HCT116 (cell line): ENCODE measurements at regions not wholly inside any gene's neighbourhood (a gene's known extent, or its start where the extent isn't known, plus 50 kb on each side); places are given as distances from the start of the nearest gene placed in this dataset.

Experiments
- ATAC-seq: fragments of 200-7000 bp; cut with Tn5 transposase; 2 replicates; pipeline ENCODE4 v1.9.1; 2020; ENCODE audit warnings: mild to moderate bottlenecking, moderate library complexity
- BruUV-seq: library from RNA; stranded (reverse); fragments of 400-500 nt; replicated peaks from 2 replicates; lab custom pipeline; 2021; lab: Mats Ljungman, UMichigan
- CTCF ChIA-PET: fragments of 300-600 bp; sonication (Branson Sonifier 250); formaldehyde crosslinking; loops from one replicate; lab custom pipeline; 2021; ENCODE audit warnings: antibody characterized with exemption; lab: Charles Lee
- POLR2A ChIA-PET: fragments of 300-600, 350-600 bp; sonication (Branson Sonifier 250); formaldehyde crosslinking; loops from one replicate; lab custom pipeline; 2021; ENCODE audit warnings: antibody characterized with exemption; lab: Charles Lee
- RAD21 ChIA-PET, 2 experiments: fragments of 300-600 bp; sonication (Branson Sonifier 250); formaldehyde crosslinking; loops; one replicate each; lab custom pipeline; 2023; ENCODE audit warnings: low total read pairs in 2 of 2; ENCODE audit not compliant: uncharacterized antibody in 2 of 2, unreplicated experiment in 2 of 2, low non-redundant PET in 1 of 2; lab: Charles Lee
- DNase-seq: peaks from one replicate; pipeline ENCODE4 v3.0.0-alpha.2; 2010; ENCODE audit warnings: low read depth, low spot score
- H2AFZ ChIP-seq: fragments of 200-600 bp; shearing (Covaris generic), sonication (generic); 2 replicates; pipeline ENCODE4 v1.6.1; 2017; ENCODE audit warnings: low read depth, mixed run types, mixed read lengths, antibody characterized with exemption, low read length; ENCODE audit not compliant: poor library complexity, severe bottlenecking
- H3K27ac ChIP-seq: 2 replicates; pipeline ENCODE4 v1.5.1; 2012; ENCODE audit warnings: low read depth, low read length
- H3K27me3 ChIP-seq: fragments of 200-600 bp; sonication (generic); 2 replicates; pipeline ENCODE4 v1.6.1; 2016; ENCODE audit warnings: mixed run types, low read length, mixed read lengths; ENCODE audit not compliant: insufficient read depth
- H3K36me3 ChIP-seq, 2 experiments: fragments of 200-500 bp in 1 of 2; fragments of 200-600 bp in 1 of 2; sonication (Bioruptor generic) in 1 of 2; sonication (generic) in 1 of 2; 2 replicates each; pipeline versions ENCODE4 v1.5.1 to v1.6.1; 2014 to 2016; ENCODE audit warnings: low read length in 2 of 2, inconsistent platforms in 1 of 2, mixed read lengths in 1 of 2, mixed run types in 1 of 2; ENCODE audit not compliant: insufficient read depth in 2 of 2, control insufficient read depth in 1 of 2
- H3K4me1 ChIP-seq, 2 experiments: fragments of 200-600 bp in 1 of 2; sonication (generic) in 1 of 2; 2 replicates each; pipeline versions ENCODE4 v1.5.1 to v1.6.1; 2012 to 2017; ENCODE audit warnings: low read length in 2 of 2, inconsistent platforms in 1 of 2, mild to moderate bottlenecking in 1 of 2, mixed read lengths in 1 of 2, mixed run types in 1 of 2, moderate library complexity in 1 of 2; ENCODE audit not compliant: insufficient read depth in 2 of 2, control insufficient read depth in 1 of 2
- H3K4me2 ChIP-seq: fragments of 200-600 bp; sonication (generic); 2 replicates; pipeline ENCODE4 v1.6.1; 2017; ENCODE audit warnings: mixed run types, low read length, mixed read lengths
- H3K4me3 ChIP-seq, 2 experiments: fragments of 200-600 bp in 1 of 2; sonication (generic) in 1 of 2; replicated peaks in 1 of 2; 2 replicates each; pipeline ENCODE4 v1.5.1; 2011 to 2016; ENCODE audit warnings: low read length in 2 of 2, control low read depth in 1 of 2, low read depth in 1 of 2, mild to moderate bottlenecking in 1 of 2, mixed read lengths in 1 of 2, mixed run types in 1 of 2
- H3K79me2 ChIP-seq: fragments of 200-600 bp; sonication (generic); 2 replicates; pipeline ENCODE4 v1.6.1; 2017; ENCODE audit warnings: mild to moderate bottlenecking, mixed run types, low read length, moderate library complexity, mixed read lengths; ENCODE audit not compliant: insufficient read depth
- H3K9ac ChIP-seq: fragments of 200-600 bp; sonication (generic); 2 replicates; pipeline ENCODE4 v1.6.1; 2016; ENCODE audit warnings: low read length, mixed read lengths
- H3K9me2 ChIP-seq: fragments of 200-600 bp; sonication (generic), shearing (Covaris generic); 2 replicates; pipeline ENCODE4 v1.6.1; 2017; ENCODE audit warnings: mixed run types, mild to moderate bottlenecking, moderate library complexity; ENCODE audit not compliant: insufficient read depth
- H3K9me3 ChIP-seq, 2 experiments: fragments of 200-500 bp in 1 of 2; fragments of 200-600 bp in 1 of 2; sonication (Bioruptor generic) in 1 of 2; sonication (generic) in 1 of 2; 2 replicates each; pipeline ENCODE4 v1.6.1; 2014 to 2017; ENCODE audit warnings: low read length in 2 of 2, mixed read lengths in 2 of 2, inconsistent platforms in 1 of 2, low read depth in 1 of 2, mild to moderate bottlenecking in 1 of 2, mixed run types in 1 of 2, moderate library complexity in 1 of 2; ENCODE audit not compliant: control insufficient read depth in 1 of 2, insufficient read depth in 1 of 2
- H4K20me1 ChIP-seq: fragments of 200-600 bp; sonication (generic), shearing (Covaris generic); 2 replicates; pipeline ENCODE4 v1.6.1; 2017; ENCODE audit warnings: mixed run types, mild to moderate bottlenecking, moderate library complexity; ENCODE audit not compliant: insufficient read depth
- CBX3 ChIP-seq: IDR thresholded peaks from 2 replicates; pipeline ENCODE4 v1.6.1; 2012; ENCODE audit warnings: low read depth
- CEBPB ChIP-seq: IDR thresholded peaks from 2 replicates; pipeline ENCODE4 v1.6.1; 2012; ENCODE audit warnings: low read depth
- EGR1 ChIP-seq: IDR thresholded peaks from 2 replicates; pipeline ENCODE4 v1.6.1; 2012; ENCODE audit warnings: low read depth
- ELF1 ChIP-seq: IDR thresholded peaks from 2 replicates; pipeline ENCODE4 v1.6.1; 2012; ENCODE audit warnings: low read depth, borderline replicate concordance
- EZH2phosphoT487 ChIP-seq: fragments of 200-600 bp; IDR thresholded peaks from 2 replicates; pipeline ENCODE4 v1.6.1; 2018; ENCODE audit warnings: antibody characterized with exemption, borderline replicate concordance
- FOSL1 ChIP-seq: IDR thresholded peaks from 2 replicates; pipeline ENCODE4 v1.6.1; 2012; ENCODE audit warnings: low read depth
- JUND ChIP-seq: IDR thresholded peaks from 2 replicates; pipeline ENCODE4 v1.6.1; 2012
- POLR2A ChIP-seq: IDR thresholded peaks from 2 replicates; pipeline ENCODE4 v1.7.0; 2011; ENCODE audit warnings: borderline replicate concordance; ENCODE audit not compliant: insufficient read depth, insufficient read length; ENCODE audit errors: extremely low read depth
- POLR2AphosphoS5 ChIP-seq: IDR thresholded peaks from 2 replicates; pipeline ENCODE4 v1.6.1; 2011; ENCODE audit warnings: mild to moderate bottlenecking, low read depth, low read length, moderate library complexity
- RAD21 ChIP-seq: IDR thresholded peaks from 2 replicates; pipeline ENCODE4 v1.6.1; 2012; ENCODE audit warnings: low read depth, mild to moderate bottlenecking
- SIN3A ChIP-seq: IDR thresholded peaks from 2 replicates; pipeline ENCODE4 v1.6.1; 2012; ENCODE audit warnings: low read depth
- SRF ChIP-seq: IDR thresholded peaks from 2 replicates; pipeline ENCODE4 v1.6.1; 2012; ENCODE audit warnings: low read depth
- TCF7L2 ChIP-seq: IDR thresholded peaks from 2 replicates; pipeline ENCODE4 v1.7.0; 2011; ENCODE audit warnings: borderline replicate concordance, inconsistent platforms; ENCODE audit not compliant: insufficient read depth, insufficient read length; ENCODE audit errors: extremely low read depth
- YY1 ChIP-seq: IDR thresholded peaks from 2 replicates; pipeline ENCODE4 v1.6.1; 2011; ENCODE audit warnings: low read length, low read depth, moderate library complexity, mild to moderate bottlenecking; ENCODE audit not compliant: insufficient replicate concordance; ENCODE audit errors: extremely low read depth
- ZFX ChIP-seq: fragments of 450-650 bp; IDR thresholded peaks from 2 replicates; pipeline ENCODE4 v1.6.1; 2017
- intact Hi-C: fragments of 100-400 bp; cut with micrococcal nuclease; formaldehyde crosslinking; loops from 2 replicates; pipeline ENCODE4 v1.10.0; 2022
- TF ChIP-seq, protein P1 (sequence below), 3 experiments: fragments of 200-600 bp in 1 of 3; sonication (generic) in 1 of 3; IDR thresholded peaks in 2 of 3; conservative IDR thresholded peaks in 1 of 3; 2 replicates each; pipeline ENCODE4 v1.5.1; 2012 to 2017; ENCODE audit warnings: low read depth in 2 of 3, low read length in 2 of 3, antibody characterized with exemption in 1 of 3, borderline replicate concordance in 1 of 3, control low read depth in 1 of 3, mild to moderate bottlenecking in 1 of 3, mixed read lengths in 1 of 3, mixed run types in 1 of 3, moderate library complexity in 1 of 3; ENCODE audit not compliant: insufficient read depth in 1 of 3
- TF ChIP-seq, protein P2 (sequence below): IDR thresholded peaks from 2 replicates; pipeline ENCODE4 v1.6.1; 2012
- TF ChIP-seq, protein P3 (sequence below): IDR thresholded peaks from 2 replicates; pipeline ENCODE4 v1.6.1; 2012
- TF ChIP-seq, protein P4 (sequence below): IDR thresholded peaks from 2 replicates; pipeline ENCODE4 v1.6.1; 2012; ENCODE audit warnings: low read depth

DNA sequence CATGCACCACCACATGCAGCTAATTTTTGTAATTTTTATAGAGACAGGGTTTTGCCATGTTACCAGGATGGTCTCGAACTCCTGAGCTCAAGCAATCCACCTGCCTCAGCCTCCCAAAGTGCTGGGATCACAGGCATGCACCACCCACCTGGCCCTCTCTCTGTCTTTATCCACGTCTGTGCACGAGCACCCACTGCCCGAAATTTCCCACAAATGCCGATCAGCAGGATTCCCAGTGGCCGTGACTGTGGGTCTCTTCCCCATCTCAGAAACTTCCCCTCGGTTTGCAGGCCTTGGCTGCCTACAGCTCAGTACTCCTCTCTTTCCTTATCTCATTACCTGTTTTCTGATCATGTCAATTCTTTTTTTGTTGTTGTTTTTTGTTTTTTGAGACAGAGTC lies 217.3 kb downstream of the TTC32 start:
- TF ChIP-seq TCF7L2 (no peak), YY1 (no peak), EZH2phosphoT487 (no peak), POLR2AphosphoS5 (no peak), ZFX (no peak), JUND (no peak), SIN3A (no peak), FOSL1 (no peak), RAD21 (no peak), SRF (no peak), CBX3 (no peak), CEBPB (no peak), POLR2A (no peak), EGR1 (no peak), ELF1 (no peak)
- TF ChIP-seq, protein P1, sequence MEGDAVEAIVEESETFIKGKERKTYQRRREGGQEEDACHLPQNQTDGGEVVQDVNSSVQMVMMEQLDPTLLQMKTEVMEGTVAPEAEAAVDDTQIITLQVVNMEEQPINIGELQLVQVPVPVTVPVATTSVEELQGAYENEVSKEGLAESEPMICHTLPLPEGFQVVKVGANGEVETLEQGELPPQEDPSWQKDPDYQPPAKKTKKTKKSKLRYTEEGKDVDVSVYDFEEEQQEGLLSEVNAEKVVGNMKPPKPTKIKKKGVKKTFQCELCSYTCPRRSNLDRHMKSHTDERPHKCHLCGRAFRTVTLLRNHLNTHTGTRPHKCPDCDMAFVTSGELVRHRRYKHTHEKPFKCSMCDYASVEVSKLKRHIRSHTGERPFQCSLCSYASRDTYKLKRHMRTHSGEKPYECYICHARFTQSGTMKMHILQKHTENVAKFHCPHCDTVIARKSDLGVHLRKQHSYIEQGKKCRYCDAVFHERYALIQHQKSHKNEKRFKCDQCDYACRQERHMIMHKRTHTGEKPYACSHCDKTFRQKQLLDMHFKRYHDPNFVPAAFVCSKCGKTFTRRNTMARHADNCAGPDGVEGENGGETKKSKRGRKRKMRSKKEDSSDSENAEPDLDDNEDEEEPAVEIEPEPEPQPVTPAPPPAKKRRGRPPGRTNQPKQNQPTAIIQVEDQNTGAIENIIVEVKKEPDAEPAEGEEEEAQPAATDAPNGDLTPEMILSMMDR (IDR thresholded peaks at IDR 0.05 in 2 of 3, conservative IDR thresholded peaks at IDR 0.05 in 1 of 3; ENCODE audit: borderline replicate concordance in 1 of 3, insufficient read depth in 1 of 3, low read depth in 2 of 3, low read length in 2 of 3), result no peak
- TF ChIP-seq, protein P2, sequence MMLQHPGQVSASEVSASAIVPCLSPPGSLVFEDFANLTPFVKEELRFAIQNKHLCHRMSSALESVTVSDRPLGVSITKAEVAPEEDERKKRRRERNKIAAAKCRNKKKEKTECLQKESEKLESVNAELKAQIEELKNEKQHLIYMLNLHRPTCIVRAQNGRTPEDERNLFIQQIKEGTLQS, result no peak
- TF ChIP-seq, protein P3, sequence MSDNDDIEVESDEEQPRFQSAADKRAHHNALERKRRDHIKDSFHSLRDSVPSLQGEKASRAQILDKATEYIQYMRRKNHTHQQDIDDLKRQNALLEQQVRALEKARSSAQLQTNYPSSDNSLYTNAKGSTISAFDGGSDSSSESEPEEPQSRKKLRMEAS, result no peak
- TF ChIP-seq, protein P4, sequence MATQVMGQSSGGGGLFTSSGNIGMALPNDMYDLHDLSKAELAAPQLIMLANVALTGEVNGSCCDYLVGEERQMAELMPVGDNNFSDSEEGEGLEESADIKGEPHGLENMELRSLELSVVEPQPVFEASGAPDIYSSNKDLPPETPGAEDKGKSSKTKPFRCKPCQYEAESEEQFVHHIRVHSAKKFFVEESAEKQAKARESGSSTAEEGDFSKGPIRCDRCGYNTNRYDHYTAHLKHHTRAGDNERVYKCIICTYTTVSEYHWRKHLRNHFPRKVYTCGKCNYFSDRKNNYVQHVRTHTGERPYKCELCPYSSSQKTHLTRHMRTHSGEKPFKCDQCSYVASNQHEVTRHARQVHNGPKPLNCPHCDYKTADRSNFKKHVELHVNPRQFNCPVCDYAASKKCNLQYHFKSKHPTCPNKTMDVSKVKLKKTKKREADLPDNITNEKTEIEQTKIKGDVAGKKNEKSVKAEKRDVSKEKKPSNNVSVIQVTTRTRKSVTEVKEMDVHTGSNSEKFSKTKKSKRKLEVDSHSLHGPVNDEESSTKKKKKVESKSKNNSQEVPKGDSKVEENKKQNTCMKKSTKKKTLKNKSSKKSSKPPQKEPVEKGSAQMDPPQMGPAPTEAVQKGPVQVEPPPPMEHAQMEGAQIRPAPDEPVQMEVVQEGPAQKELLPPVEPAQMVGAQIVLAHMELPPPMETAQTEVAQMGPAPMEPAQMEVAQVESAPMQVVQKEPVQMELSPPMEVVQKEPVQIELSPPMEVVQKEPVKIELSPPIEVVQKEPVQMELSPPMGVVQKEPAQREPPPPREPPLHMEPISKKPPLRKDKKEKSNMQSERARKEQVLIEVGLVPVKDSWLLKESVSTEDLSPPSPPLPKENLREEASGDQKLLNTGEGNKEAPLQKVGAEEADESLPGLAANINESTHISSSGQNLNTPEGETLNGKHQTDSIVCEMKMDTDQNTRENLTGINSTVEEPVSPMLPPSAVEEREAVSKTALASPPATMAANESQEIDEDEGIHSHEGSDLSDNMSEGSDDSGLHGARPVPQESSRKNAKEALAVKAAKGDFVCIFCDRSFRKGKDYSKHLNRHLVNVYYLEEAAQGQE, result no peak
- intact Hi-C loops, result no loop called here
- no TSS peak for BruUV-seq
- ChIA-PET CTCF (no interaction called here), RAD21 (no interaction called here), POLR2A (no interaction called here)
- no peaks in the 10 kb centered on the region for H3K36me3 ChIP-seq
- DNase-seq, result no peak
- H3K4me2 ChIP-seq, result no peak overlapping the region
- H3K27me3 ChIP-seq, result peaks cover 9% of the 10 kb centered on the region; the same call in 1 of the 2 replicates
- peaks cover 0 to 9% of the 10 kb centered on the region in 2 experiments; a peak in 2 of 4 replicates for H3K4me1 ChIP-seq
- H3K79me2 ChIP-seq, result no peaks in the 10 kb centered on the region
- H3K9me3 ChIP-seq, result no peaks in the 10 kb centered on the region
- H3K9me2 ChIP-seq, result no peaks in the 10 kb centered on the region
- no peak for ATAC-seq
- no peak overlapping the region for H2AFZ ChIP-seq
- H4K20me1 ChIP-seq, result no peaks in the 10 kb centered on the region
- H3K4me3 ChIP-seq, result no peak overlapping the region
- no peak overlapping the region for H3K27ac ChIP-seq
- no peak overlapping the region for H3K9ac ChIP-seq
